Ascending aorta (tissue), 2 donors: ENCODE measurements at regions not wholly inside any gene's neighbourhood (a gene's known extent, or its start where the extent isn't known, plus 50 kb on each side); places are given as distances from the start of the nearest gene placed in this dataset.
"Not testable (repeated sequence)": the region's sequence is repeated elsewhere in the genome, so short reads cannot be mapped to it uniquely, and the experiment has no call there.

Experiments used
- DNase-seq, 2 donors: peaks; one replicate each; pipeline ENCODE4 v3.0.0-alpha.2; 2019; ENCODE audit warnings: low spot score in 2 of 2
- H3K27ac ChIP-seq, 2 donors: fragments of 200-600 bp; sonication (generic); one replicate each; pipeline ENCODE4 v1.5.1; 2016 to 2017; ENCODE audit warnings: mild to moderate bottlenecking in 1 of 2
- H3K27me3 ChIP-seq: fragments of 200-600 bp; sonication (generic); one replicate; pipeline ENCODE4 v1.5.1; 2017
- H3K36me3 ChIP-seq, 2 donors: fragments of 200-600 bp; sonication (generic); one replicate each; pipeline ENCODE4 v1.5.1; 2016
- H3K4me1 ChIP-seq, 2 donors: fragments of 200-600 bp; sonication (generic); one replicate each; pipeline ENCODE4 v1.5.1; 2016 to 2017; ENCODE audit warnings: mild to moderate bottlenecking in 1 of 2
- H3K4me3 ChIP-seq, 2 donors: fragments of 200-600 bp; sonication (generic); one replicate each; pipeline ENCODE4 v1.5.1; 2016 to 2017; ENCODE audit warnings: mild to moderate bottlenecking in 1 of 2
- H3K9me3 ChIP-seq, 2 donors: fragments of 200-600 bp; sonication (generic); one replicate each; pipeline ENCODE4 v1.5.1; 2016
- CTCF ChIP-seq, 3 experiments: fragments of 200-600 bp in 2 of 3; fragments of 450-650 bp in 1 of 3; sonication (generic) in 2 of 3; IDR thresholded peaks; one replicate each; pipeline ENCODE4 v1.5.1; 2016 to 2019; ENCODE audit warnings: antibody characterized with exemption in 3 of 3, mild to moderate bottlenecking in 1 of 3, moderate library complexity in 1 of 3
- intact Hi-C: fragments of 100-400 bp; cut with DNase I; formaldehyde crosslinking; loops from one replicate; pipeline ENCODE4 v1.15.1; 2023

- H3K36me3 ChIP-seq, result no peaks in the 10 kb centered on the region
- no peak for TF ChIP-seq CTCF (IDR thresholded peaks at IDR 0.05)
- no peak overlapping the region for H3K4me3 ChIP-seq
- no peaks in the 10 kb centered on the region for H3K27me3 ChIP-seq
- no peak overlapping the region for H3K27ac ChIP-seq
- peaks cover 7 to 29% of the 10 kb centered on the region in 2 donors for H3K4me1 ChIP-seq
- no peaks in the 10 kb centered on the region for H3K9me3 ChIP-seq
- no peak for DNase-seq
- intact Hi-C loops, result loop anchor here (10.0 kb wide), 1 partner anchor 393 kb away; no protein-coding TSS in a partner anchor
Observed at GRCh38 chr16:85517563-85518179, 95.5 kb upstream of the GSE1 start.

- peaks cover 7 to 32% of the 10 kb centered on the region in 2 donors for H3K4me1 ChIP-seq
- H3K27ac ChIP-seq, result no peak overlapping the region
- H3K4me3 ChIP-seq, result no peak overlapping the region
- no peaks in the 10 kb centered on the region for H3K36me3 ChIP-seq
- no peak for TF ChIP-seq CTCF (IDR thresholded peaks at IDR 0.05)
- DNase-seq, result no peak
- H3K9me3 ChIP-seq, result no peaks in the 10 kb centered on the region
- intact Hi-C loops, result loop anchor here (10.0 kb wide), 1 partner anchor 394 kb away; no protein-coding TSS in a partner anchor
- H3K27me3 ChIP-seq, result no peaks in the 10 kb centered on the region
Observed at GRCh38 chr16:85518398-85519049, 94.6 kb upstream of the GSE1 start.

- intact Hi-C loops, result loop anchor here (10.0 kb wide), 1 partner anchor 394 kb away; no protein-coding TSS in a partner anchor
- H3K4me1 ChIP-seq, result peaks cover 10 to 32% of the 10 kb centered on the region in 2 donors
- H3K36me3 ChIP-seq, H3K27me3 ChIP-seq, H3K27ac ChIP-seq, H3K4me3 ChIP-seq, H3K9me3 ChIP-seq, DNase-seq: not testable (repeated sequence)
Observed at GRCh38 chr16:85519050-85519440, 94.1 kb upstream of the GSE1 start.

- H3K27ac ChIP-seq, result no peak overlapping the region
- no peak for TF ChIP-seq CTCF (IDR thresholded peaks at IDR 0.05)
- no peaks in the 10 kb centered on the region for H3K36me3 ChIP-seq
- intact Hi-C loops, result loop anchor here (5.0 to 10.0 kb wide), 2 partner anchors 57 to 395 kb away; no protein-coding TSS in a partner anchor
- DNase-seq, result no peak
- H3K27me3 ChIP-seq, result no peaks in the 10 kb centered on the region
- H3K4me3 ChIP-seq, result no peak overlapping the region
- H3K4me1 ChIP-seq, result peaks cover 13 to 32% of the 10 kb centered on the region in 2 donors
- no peaks in the 10 kb centered on the region for H3K9me3 ChIP-seq
Observed at GRCh38 chr16:85519540-85520231, 93.4 kb upstream of the GSE1 start.

GRCh38 chr16:85520853-85521521, 92.1 kb upstream of the GSE1 start:
- no peak overlapping the region for H3K27ac ChIP-seq
- H3K36me3 ChIP-seq, result no peaks in the 10 kb centered on the region
- intact Hi-C loops, result loop anchor here (5.0 kb wide), 1 partner anchor 59 kb away; no protein-coding TSS in a partner anchor
- H3K4me1 ChIP-seq, result peaks cover 10 to 32% of the 10 kb centered on the region in 2 donors
- TF ChIP-seq CTCF (IDR thresholded peaks at IDR 0.05), result no peak
- H3K27me3 ChIP-seq, result no peaks in the 10 kb centered on the region
- H3K4me3 ChIP-seq, result no peak overlapping the region
- no peaks in the 10 kb centered on the region for H3K9me3 ChIP-seq
- no peak for DNase-seq
